ENCODE measurements at regions not wholly inside any gene's neighbourhood (a gene's known extent, or its start where the extent isn't known, plus 50 kb on each side); places are given as distances from the start of the nearest gene placed in this dataset.

GRCh38 chr1:208820580-208821212 lies 576.5 kb upstream of the PLXNA2 start:
- DNase-seq (ENCODE audit: low spot score in 2 of 2): no peak
- 50 to 52% methylated on average over 2 of the region's 2 CpGs for WGBS, 2 donors
- TF ChIP-seq POLR2A (IDR thresholded peaks at IDR 0.05) (no peak), CTCF (IDR thresholded peaks at IDR 0.05) (no peak)
- intact Hi-C loops (cut with DNase I; ENCODE audit: low total_unique reads): no loop called here
- H3K4me3 ChIP-seq (ENCODE audit: low read depth, poor library complexity, severe bottlenecking): no peak overlapping the region

- intact Hi-C loops (cut with DNase I; ENCODE audit: low total_unique reads): no loop called here
- DNase-seq (ENCODE audit: low spot score in 2 of 2): no peak
- no peak overlapping the region for H3K4me3 ChIP-seq (ENCODE audit: low read depth, poor library complexity, severe bottlenecking)
- 81 to 95% methylated on average over 7 of the region's 7 CpGs for WGBS, 2 donors
- TF ChIP-seq CTCF (IDR thresholded peaks at IDR 0.05) (no peak), POLR2A (IDR thresholded peaks at IDR 0.05) (no peak)
These were observed 577.8 kb upstream of the PLXNA2 start for GRCh38 chr1:208821939-208822338.

GRCh38 chr1:208825300-208825699 lies 581.1 kb upstream of the PLXNA2 start:
- TF ChIP-seq CTCF (IDR thresholded peaks at IDR 0.05) (no peak), POLR2A (IDR thresholded peaks at IDR 0.05) (no peak)
- no peak overlapping the region for H3K4me3 ChIP-seq (ENCODE audit: low read depth, poor library complexity, severe bottlenecking)
- intact Hi-C loops (cut with DNase I; ENCODE audit: low total_unique reads): no loop called here
- WGBS, 2 donors: 52 to 64% methylated on average over 2 of the region's 2 CpGs
- DNase-seq (ENCODE audit: low spot score in 2 of 2): no peak

- no peak for TF ChIP-seq CTCF (IDR thresholded peaks at IDR 0.05)
- no peak for TF ChIP-seq POLR2A (IDR thresholded peaks at IDR 0.05)
- H3K4me3 ChIP-seq (ENCODE audit: low read depth, poor library complexity, severe bottlenecking): no peak overlapping the region
- intact Hi-C loops (cut with DNase I; ENCODE audit: low total_unique reads): no loop called here
- WGBS, 2 donors: 23 to 31% methylated on average over 5 of the region's 5 CpGs
- no peak for DNase-seq (ENCODE audit: low spot score in 2 of 2)
These were observed 585.4 kb upstream of the PLXNA2 start for GRCh38 chr1:208829595-208829994.

- WGBS, 2 donors: 19 to 22% methylated on average over 11 of the region's 11 CpGs
- H3K4me3 ChIP-seq (ENCODE audit: low read depth, poor library complexity, severe bottlenecking): no peak overlapping the region
- intact Hi-C loops (cut with DNase I; ENCODE audit: low total_unique reads): no loop called here
- no peak for TF ChIP-seq CTCF (IDR thresholded peaks at IDR 0.05)
- no peak for TF ChIP-seq POLR2A (IDR thresholded peaks at IDR 0.05)
- DNase-seq (ENCODE audit: low spot score in 2 of 2): no peak
These were observed 590.4 kb upstream of the PLXNA2 start for GRCh38 chr1:208834381-208835096.

Measured in lower leg skin (tissue), 4 donors.